Effector memory CD4-positive, alpha-beta T cell (primary cell): ENCODE measurements at regions not wholly inside any gene's neighbourhood (a gene's known extent, or its start where the extent isn't known, plus 50 kb on each side); places are given as distances from the start of the nearest gene placed in this dataset.
"Not testable (repeated sequence)": the region's sequence is repeated elsewhere in the genome, so short reads cannot be mapped to it uniquely, and the experiment has no call there.

Experiments used
- DNase-seq, 3 donors: peaks; one replicate each; pipeline ENCODE4 v3.0.0-alpha.2; 2020
- H3K27ac ChIP-seq: 2 replicates; pipeline ENCODE4 v1.7.0; 2013; ENCODE audit warnings: mild to moderate bottlenecking, low read length, moderate library complexity; ENCODE audit not compliant: insufficient read depth, poor library complexity, severe bottlenecking
- H3K27me3 ChIP-seq: replicated peaks from 2 replicates; pipeline ENCODE4 v1.7.0; 2013; ENCODE audit warnings: mild to moderate bottlenecking, low read length; ENCODE audit not compliant: insufficient read depth, control insufficient read depth, poor library complexity, severe bottlenecking
- H3K36me3 ChIP-seq: 2 replicates; pipeline ENCODE4 v1.7.0; 2013; ENCODE audit warnings: mild to moderate bottlenecking, low read length, moderate library complexity; ENCODE audit not compliant: control insufficient read depth, insufficient read depth
- H3K4me1 ChIP-seq: 2 replicates; pipeline ENCODE4 v1.7.0; 2013; ENCODE audit warnings: low read length, mild to moderate bottlenecking; ENCODE audit not compliant: control insufficient read depth, insufficient read depth, poor library complexity, severe bottlenecking
- H3K4me3 ChIP-seq: 2 replicates; pipeline ENCODE4 v1.7.0; 2013; ENCODE audit warnings: low read length, low read depth, mild to moderate bottlenecking; ENCODE audit not compliant: insufficient read depth, poor library complexity, severe bottlenecking
- H3K9me3 ChIP-seq: 2 replicates; pipeline ENCODE4 v1.7.0; 2013; ENCODE audit warnings: mild to moderate bottlenecking, low read length, moderate library complexity; ENCODE audit not compliant: control insufficient read depth

- not testable (repeated sequence) for H3K36me3 ChIP-seq, H3K4me3 ChIP-seq, H3K27me3 ChIP-seq, H3K9me3 ChIP-seq, H3K27ac ChIP-seq, DNase-seq, H3K4me1 ChIP-seq
These were observed 107.1 kb upstream of the ARID1B start for GRCh38 chr6:156670097-156670496.

DNA sequence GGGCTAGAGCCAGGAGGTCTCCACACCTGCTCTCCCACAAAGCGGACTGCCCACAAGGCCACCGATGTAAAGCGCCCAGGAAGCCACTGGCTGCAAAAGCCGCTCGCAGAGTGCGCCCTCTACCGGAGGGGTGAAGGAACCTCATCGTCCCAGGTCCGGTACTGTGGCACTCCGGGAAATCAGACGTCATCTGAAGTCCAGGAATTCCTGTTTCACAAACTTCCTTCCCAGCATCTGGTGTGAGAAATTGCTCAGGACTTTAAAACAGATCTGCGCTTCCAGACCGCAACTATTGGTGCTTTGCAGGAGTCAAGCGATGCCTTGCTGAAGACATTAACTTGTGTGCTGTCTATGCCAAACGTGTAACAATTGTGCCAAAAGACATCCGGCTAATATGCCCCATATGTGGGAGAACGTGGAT lies 115.1 kb upstream of the ARID1B start:
- Histone ChIP-seq H3K27ac (no peak overlapping the region), H3K4me3 (no peak overlapping the region), H3K9me3 (no peaks in the 10 kb centered on the region), H3K4me1 (no peaks in the 10 kb centered on the region), H3K27me3 (no peaks in the 10 kb centered on the region), H3K36me3 (no peaks in the 10 kb centered on the region)
- no peak for DNase-seq

DNA sequence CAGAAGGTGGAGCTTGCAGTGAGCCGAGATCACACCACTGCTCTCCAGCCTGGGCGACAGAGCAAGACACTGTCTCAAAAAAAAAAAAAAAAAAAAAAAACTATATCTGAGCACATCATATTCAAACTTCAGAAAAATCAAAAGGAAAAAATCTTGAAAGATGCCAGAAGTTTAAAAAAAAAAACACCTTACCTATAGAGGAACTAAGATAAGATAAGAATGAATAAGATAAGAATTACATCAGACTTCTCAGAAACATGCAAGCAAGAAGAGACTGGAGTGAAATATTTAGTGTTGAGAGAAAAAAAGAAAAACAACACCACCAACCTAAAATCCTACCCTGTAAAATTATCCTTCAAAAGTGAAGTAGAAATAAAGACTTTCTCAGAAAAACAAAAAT lies 116.8 kb upstream of the ARID1B start:
- Histone ChIP-seq H3K4me1 (no peaks in the 10 kb centered on the region), H3K36me3 (no peaks in the 10 kb centered on the region), H3K4me3 (no peak overlapping the region), H3K27ac (no peak overlapping the region), H3K27me3 (no peaks in the 10 kb centered on the region), H3K9me3 (no peaks in the 10 kb centered on the region)
- no peak for DNase-seq

- Histone ChIP-seq H3K36me3 (no peaks in the 10 kb centered on the region), H3K27me3 (no peaks in the 10 kb centered on the region), H3K9me3 (no peaks in the 10 kb centered on the region), H3K4me3 (no peak overlapping the region), H3K27ac (no peak overlapping the region), H3K4me1 (no peaks in the 10 kb centered on the region)
- no peak for DNase-seq
These were observed 117.4 kb upstream of the ARID1B start for GRCh38 chr6:156659822-156660198.

- Histone ChIP-seq H3K27me3 (no peaks in the 10 kb centered on the region), H3K27ac (no peak overlapping the region), H3K4me1 (no peaks in the 10 kb centered on the region), H3K9me3 (no peaks in the 10 kb centered on the region), H3K36me3 (no peaks in the 10 kb centered on the region), H3K4me3 (no peak overlapping the region)
- no peak for DNase-seq
These were observed 118.0 kb upstream of the ARID1B start for GRCh38 chr6:156658966-156659821.

DNA sequence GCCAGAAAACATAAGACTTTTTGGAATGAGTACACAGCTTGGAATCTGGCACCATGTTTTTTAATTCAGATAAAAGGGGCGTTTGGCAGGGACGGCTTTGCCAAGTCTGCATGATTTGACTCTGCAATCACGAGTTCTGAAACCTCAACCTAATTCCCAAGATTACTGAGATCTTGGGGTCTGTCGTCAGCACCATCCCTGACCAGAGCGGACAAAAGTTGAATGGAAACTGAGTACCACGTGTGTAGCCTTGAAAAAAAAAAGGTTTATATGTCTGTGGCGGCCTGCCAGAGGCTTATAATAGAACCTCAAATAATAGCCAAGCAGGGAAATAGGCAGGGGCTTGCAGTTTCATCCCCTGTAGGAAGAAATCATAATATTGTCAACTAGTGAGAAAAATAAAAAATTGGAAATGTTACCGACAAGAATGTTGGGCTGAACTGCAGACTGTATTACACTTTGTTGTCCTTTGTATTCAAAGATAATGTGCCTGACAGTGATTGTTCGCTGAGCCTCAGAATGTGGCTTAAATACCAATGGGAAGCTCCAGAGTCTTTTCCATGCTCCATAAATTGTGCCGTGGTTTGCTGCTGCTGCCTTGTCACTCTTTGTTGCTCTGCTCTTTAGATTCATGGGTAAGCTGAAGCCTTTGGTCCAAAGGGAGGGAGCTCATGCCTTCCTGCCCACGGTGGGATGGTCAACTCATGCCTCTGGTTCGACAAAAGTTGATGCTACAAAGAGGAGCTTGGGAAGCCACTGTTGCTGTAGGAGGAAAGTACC lies 118.8 kb upstream of the ARID1B start:
- Histone ChIP-seq H3K27ac (no peak overlapping the region), H3K4me3 (no peak overlapping the region), H3K4me1 (no peaks in the 10 kb centered on the region), H3K9me3 (no peaks in the 10 kb centered on the region), H3K36me3 (no peaks in the 10 kb centered on the region), H3K27me3 (no peaks in the 10 kb centered on the region)
- DNase-seq: no peak

- Histone ChIP-seq H3K4me1 (no peaks in the 10 kb centered on the region), H3K9me3 (no peaks in the 10 kb centered on the region), H3K36me3 (no peaks in the 10 kb centered on the region), H3K27me3 (no peaks in the 10 kb centered on the region), H3K27ac (no peak overlapping the region), H3K4me3 (no peak overlapping the region)
- no peak for DNase-seq
These were observed 119.9 kb upstream of the ARID1B start for GRCh38 chr6:156657296-156657695.

DNA sequence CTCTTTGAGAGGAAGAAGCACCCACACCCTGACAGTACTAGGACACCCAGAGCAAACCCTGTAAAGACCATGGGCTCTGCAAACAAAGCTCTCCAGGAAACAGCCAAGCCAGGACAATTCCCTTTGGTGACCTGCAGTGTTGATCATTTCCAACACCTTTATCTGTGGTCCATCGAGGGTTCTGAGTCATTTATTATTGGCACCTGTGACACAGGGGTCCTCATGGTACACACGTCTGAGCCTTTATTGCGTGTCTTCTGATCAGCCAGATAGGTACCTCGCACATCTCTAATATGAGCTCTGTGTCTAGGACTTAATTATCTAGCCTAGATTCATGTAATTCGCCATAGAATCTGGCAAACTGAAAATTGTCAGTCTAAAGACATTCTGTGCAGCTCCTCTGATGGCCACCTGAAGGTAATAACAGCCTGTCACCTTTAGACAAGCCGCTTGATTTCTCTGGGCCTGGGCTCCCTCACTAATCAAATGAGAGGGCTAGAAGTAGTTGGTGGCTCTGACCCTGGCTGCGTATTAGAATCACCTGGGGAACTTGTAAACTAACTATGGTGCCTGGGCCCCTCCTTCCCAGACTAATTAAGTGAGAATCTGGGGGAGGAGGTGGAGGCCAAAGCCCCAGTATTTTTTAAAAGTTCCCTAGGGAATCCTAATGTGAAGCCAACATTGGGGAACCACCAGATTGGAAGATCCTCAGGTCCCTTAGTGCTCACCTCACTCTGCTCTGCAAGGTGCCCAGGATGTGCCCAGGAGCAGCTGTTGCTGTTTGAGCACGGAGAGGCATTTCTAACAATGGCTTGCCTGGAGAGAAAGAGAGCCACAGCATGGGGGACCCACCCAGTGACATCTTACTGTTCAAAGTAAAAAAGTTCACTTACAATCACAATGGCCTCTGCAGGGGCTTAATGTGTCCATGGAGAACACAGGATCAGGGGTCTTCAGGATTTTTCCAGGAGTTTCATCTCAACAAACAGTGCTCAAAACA lies 122.0 kb upstream of the ARID1B start:
- H3K27ac ChIP-seq: no peak overlapping the region
- no peaks in the 10 kb centered on the region for H3K27me3 ChIP-seq
- no peaks in the 10 kb centered on the region for H3K4me1 ChIP-seq
- H3K9me3 ChIP-seq: no peaks in the 10 kb centered on the region
- no peak for DNase-seq
- H3K36me3 ChIP-seq: no peaks in the 10 kb centered on the region
- H3K4me3 ChIP-seq: no peak overlapping the region

DNA sequence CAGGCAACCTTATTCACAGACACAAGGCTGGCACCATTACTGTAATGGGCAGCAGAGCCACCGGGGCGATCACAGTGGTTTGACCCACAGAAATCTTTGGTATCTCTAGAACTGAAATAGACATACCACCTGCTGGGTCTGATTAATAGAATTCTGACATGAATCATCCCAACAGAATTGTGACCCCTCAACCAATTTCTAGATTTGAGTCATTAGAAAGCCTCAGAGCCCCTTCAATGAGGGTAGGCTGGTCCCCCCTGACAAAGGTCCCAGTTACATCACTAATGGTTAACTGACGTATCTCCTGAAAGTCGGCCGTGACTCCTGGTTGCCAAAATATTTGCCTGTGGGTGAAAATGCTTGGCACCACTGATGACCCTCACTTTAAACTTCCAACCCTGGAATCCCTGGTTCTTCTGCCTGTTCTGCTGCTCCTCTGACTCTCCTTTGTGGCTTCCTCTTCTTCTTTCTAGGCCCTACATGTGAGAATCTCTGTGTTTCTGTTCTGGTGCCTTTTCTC lies 124.9 kb upstream of the ARID1B start:
- H3K27me3 ChIP-seq: no peaks in the 10 kb centered on the region
- H3K4me3 ChIP-seq: no peak overlapping the region
- no peaks in the 10 kb centered on the region for H3K9me3 ChIP-seq
- no peaks in the 10 kb centered on the region for H3K36me3 ChIP-seq
- DNase-seq: no peak
- H3K27ac ChIP-seq: no peak overlapping the region
- no peaks in the 10 kb centered on the region for H3K4me1 ChIP-seq
